ENCODE measurements at regions not wholly inside any gene's neighbourhood (a gene's known extent, or its start where the extent isn't known, plus 50 kb on each side); places are given as distances from the start of the nearest gene placed in this dataset.

DNA sequence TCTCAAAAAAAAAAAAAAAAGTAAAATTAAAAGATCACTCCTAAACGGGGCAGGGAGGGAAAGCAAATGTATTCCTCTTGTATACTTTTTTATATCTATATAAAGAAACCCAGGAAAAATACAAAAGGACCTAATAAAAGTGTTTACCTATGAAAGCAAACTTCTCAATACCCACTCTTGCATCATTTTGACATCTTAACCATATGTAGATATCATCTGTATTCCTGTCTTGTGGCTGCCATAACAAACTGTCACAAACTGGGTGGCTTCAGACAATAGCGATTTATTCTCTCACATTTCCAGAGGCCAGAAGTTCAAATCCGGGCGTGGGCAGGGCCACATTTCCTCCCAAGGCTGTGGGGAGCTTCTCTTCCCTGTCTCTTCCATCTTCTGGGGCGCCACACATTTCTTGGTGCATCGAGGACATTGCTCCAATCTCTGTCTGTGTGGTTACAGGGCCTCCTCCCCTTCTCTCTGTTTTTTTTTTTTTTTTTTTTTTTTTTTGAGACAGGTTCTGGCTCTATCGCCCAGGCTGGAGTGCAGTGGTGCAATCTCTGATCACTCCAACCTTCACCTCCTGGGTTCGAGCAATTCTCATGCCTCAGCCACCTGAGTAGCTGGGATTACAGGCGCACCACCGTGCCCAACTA, 58.4 kb upstream of the IL17B start:
- ChIA-PET CTCF (no interaction called here), POLR2A (no interaction called here)
- Mint-ChIP-seq H3K36me3 (ENCODE audit: low read depth) (no peaks in the 10 kb centered on the region), H3K9me3 (no peaks in the 10 kb centered on the region), H3K27ac (no peak overlapping the region), H3K4me3 (no peak overlapping the region), H3K27me3 (peaks cover 21% of the 10 kb centered on the region), H3K4me1 (peaks cover 1% of the 10 kb centered on the region)
- TF ChIP-seq, protein P1, sequence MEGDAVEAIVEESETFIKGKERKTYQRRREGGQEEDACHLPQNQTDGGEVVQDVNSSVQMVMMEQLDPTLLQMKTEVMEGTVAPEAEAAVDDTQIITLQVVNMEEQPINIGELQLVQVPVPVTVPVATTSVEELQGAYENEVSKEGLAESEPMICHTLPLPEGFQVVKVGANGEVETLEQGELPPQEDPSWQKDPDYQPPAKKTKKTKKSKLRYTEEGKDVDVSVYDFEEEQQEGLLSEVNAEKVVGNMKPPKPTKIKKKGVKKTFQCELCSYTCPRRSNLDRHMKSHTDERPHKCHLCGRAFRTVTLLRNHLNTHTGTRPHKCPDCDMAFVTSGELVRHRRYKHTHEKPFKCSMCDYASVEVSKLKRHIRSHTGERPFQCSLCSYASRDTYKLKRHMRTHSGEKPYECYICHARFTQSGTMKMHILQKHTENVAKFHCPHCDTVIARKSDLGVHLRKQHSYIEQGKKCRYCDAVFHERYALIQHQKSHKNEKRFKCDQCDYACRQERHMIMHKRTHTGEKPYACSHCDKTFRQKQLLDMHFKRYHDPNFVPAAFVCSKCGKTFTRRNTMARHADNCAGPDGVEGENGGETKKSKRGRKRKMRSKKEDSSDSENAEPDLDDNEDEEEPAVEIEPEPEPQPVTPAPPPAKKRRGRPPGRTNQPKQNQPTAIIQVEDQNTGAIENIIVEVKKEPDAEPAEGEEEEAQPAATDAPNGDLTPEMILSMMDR (IDR thresholded peaks at IDR 0.05) = no peak
- intact Hi-C loops (cut with micrococcal nuclease) = no loop called here
- ATAC-seq (ENCODE audit: low read depth) (no peak), DNase-seq (no peak)

- ChIA-PET POLR2A (no interaction called here), CTCF (no interaction called here)
- no peak for ATAC-seq (ENCODE audit: low read depth)
- DNase-seq = no peak
- Mint-ChIP-seq H3K36me3 (ENCODE audit: low read depth) (no peaks in the 10 kb centered on the region), H3K27ac (no peak overlapping the region), H3K9me3 (no peaks in the 10 kb centered on the region), H3K4me1 (no peaks in the 10 kb centered on the region), H3K27me3 (peaks cover 19% of the 10 kb centered on the region), H3K4me3 (no peak overlapping the region)
- TF ChIP-seq, protein P1 (IDR thresholded peaks at IDR 0.05) = no peak
- intact Hi-C loops (cut with micrococcal nuclease) = no loop called here
Observed at GRCh38 chr5:149435660-149436059, 56.6 kb upstream of the IL17B start.

DNA sequence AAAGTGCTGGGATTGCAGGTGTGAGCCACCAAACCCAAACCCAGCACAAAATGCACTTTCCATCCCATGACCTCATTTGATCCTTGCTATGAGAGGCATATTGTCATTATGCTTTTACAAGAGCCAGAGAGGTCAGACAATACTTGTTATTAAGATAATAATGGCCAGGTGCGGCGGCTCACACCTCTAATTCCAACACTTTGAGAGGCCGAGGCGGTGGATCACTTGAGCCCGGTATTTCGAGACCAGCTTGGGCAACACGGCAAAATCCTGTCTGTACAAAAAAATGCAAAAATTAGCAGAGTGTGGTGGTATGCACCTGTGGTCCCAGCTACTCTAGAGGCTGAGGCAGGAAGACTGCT, 55.9 kb upstream of the IL17B start:
- POLR2A ChIA-PET = no interaction called here
- Mint-ChIP-seq H3K36me3 (ENCODE audit: low read depth) (no peaks in the 10 kb centered on the region), H3K27ac (no peak overlapping the region), H3K4me1 (no peaks in the 10 kb centered on the region), H3K9me3 (no peaks in the 10 kb centered on the region), H3K4me3 (no peak overlapping the region), H3K27me3 (peaks cover 19% of the 10 kb centered on the region)
- intact Hi-C loops (cut with micrococcal nuclease) = no loop called here
- TF ChIP-seq, protein P1 (IDR thresholded peaks at IDR 0.05) = no peak
- ATAC-seq (ENCODE audit: low read depth) (no peak), DNase-seq (no peak)
- CTCF ChIA-PET = no interaction called here

DNA sequence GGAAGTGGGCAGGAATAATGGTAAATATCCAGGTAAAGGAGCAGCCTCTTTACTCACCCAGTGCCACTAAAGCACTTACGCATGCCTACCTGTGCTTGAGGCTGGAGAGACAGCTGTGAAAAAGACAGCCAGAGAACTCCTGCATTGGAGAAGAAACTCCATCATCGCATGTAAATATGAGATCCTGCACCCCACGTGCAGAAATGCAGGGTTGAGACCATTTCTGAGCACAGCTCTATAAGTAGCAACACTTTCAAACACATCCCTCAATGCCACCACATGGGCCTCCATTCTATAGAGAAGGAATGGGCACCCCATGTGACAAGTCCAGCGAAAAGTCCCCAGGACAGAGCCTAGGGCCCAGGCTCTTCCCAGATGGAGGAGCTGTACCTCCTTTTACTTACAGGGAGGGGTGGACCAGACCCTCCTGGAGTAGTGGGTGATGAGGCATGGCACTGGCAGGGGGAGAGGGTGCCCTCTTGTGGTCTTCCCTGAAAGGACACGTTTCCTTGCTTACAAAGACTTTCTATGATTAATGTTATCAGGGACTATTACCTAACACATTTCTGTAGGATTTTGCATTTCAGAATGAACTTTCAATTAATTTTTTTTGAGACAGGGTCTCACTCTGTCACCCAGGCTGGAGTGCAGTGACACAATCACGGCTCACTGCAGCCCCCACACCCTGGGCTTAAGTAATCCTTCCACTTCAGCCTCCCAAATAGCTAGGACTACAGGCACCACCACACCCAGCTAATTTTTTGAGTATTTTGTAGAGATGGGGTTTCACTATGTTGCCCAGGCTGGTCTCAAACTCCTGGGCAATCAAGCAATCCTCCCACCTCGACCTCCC, 55.3 kb upstream of the IL17B start:
- DNase-seq (no peak), ATAC-seq (ENCODE audit: low read depth) (no peak)
- Mint-ChIP-seq H3K9me3 (no peaks in the 10 kb centered on the region), H3K36me3 (ENCODE audit: low read depth) (no peaks in the 10 kb centered on the region), H3K4me1 (no peaks in the 10 kb centered on the region), H3K4me3 (no peak overlapping the region), H3K27me3 (peaks cover 19% of the 10 kb centered on the region), H3K27ac (no peak overlapping the region)
- POLR2A ChIA-PET = no interaction called here
- CTCF ChIA-PET = interaction anchor here (0.7 kb wide), 1 partner anchor 115 kb away, joined by 3 read pairs; no protein-coding TSS in a partner anchor
- TF ChIP-seq, protein P1 (IDR thresholded peaks at IDR 0.05) = no peak
- intact Hi-C loops (cut with micrococcal nuclease) = loop anchor here (1.0 kb wide), 1 partner anchor 117 kb away; no protein-coding TSS in a partner anchor

DNA sequence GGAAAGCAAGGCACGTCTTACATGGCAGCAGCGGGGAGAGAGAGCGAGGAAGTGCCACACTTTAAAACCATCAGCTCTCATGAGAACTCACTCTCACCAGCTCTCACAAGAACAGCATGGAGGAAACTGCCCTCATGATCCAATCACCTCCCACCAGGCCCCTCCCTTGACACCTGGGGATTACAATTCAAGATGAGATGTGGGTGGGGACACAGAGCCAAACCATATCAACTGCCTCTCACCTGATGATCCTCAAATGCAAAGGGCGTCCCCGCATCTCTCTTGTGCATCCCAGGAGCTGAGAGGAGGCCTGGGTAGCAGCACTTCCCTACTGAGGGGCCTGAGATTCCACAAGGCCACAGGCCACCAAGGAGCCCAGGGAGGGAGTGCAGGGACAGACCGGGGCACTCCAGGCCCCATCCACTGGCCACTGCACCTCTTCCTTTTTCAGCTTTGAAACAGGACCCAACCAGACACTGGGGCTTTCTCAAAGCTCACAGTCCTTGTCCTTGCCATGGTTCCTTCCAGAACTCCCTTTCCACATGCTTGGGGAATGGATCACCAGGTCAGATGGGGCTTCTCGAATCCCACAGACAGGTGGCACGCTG, 54.5 kb upstream of the IL17B start:
- intact Hi-C loops (cut with micrococcal nuclease) = loop anchor here (1.0 kb wide), 1 partner anchor 116 kb away; no protein-coding TSS in a partner anchor
- H3K27ac Mint-ChIP-seq = no peak overlapping the region
- ChIA-PET CTCF (interaction anchor here (0.7 kb wide), 1 partner anchor 116 kb away, joined by 3 read pairs; no protein-coding TSS in a partner anchor), POLR2A (no interaction called here)
- no peaks in the 10 kb centered on the region for H3K36me3 Mint-ChIP-seq (ENCODE audit: low read depth)
- H3K27me3 Mint-ChIP-seq = peaks cover 17% of the 10 kb centered on the region
- no peaks in the 10 kb centered on the region for H3K4me1 Mint-ChIP-seq
- no peak for DNase-seq
- H3K4me3 Mint-ChIP-seq = no peak overlapping the region
- no peak for ATAC-seq (ENCODE audit: low read depth)
- TF ChIP-seq, protein P1 (IDR thresholded peaks at IDR 0.05) = no peak
- H3K9me3 Mint-ChIP-seq = no peaks in the 10 kb centered on the region
